ENCODE measurements at regions not wholly inside any gene's neighbourhood (a gene's known extent, or its start where the extent isn't known, plus 50 kb on each side); places are given as distances from the start of the nearest gene placed in this dataset.

DNA sequence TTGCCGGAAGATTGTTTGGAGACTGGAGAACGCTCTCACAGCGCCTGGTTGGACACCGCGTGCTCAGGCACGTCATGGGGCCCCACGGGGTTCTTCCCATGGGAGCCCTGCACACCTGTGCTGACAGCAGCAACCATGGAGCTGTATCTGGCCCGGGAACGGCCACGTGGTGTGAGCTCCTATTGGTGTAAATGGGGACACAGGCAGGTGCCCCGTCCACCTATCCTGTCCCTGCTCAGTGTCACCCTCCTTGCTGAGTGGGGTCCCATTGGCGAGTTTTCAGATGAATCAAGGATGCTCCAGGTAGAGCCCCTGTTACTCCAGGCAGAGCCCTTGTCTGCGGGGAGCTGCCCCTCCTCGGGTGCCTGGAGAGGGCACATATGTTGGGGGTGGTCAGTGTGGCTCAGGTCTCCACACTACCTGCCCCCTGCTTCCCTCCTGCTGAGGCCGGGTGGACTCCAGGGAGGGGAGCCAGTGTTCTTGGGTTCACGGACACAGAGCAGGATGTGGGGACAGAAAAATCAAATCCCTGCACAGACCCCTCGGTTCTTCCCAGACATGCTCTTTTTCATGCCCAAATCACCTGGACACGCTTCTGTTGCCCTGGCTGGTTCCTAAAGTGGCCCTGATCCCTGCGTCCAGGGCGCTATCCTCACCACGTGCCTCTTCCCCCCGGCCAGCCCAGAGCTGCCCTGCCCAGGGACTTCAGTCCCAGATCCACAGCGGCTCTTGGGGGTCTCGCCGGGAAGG is 250.1 kb downstream of the ADGRD1 start:
- no peak overlapping the region for H3K4me3 ChIP-seq (ENCODE audit: insufficient read depth, low read depth, low read length)
- H3K56ac ChIP-seq (ENCODE audit: extremely low read depth, insufficient read depth, low read length) = no peak overlapping the region
- no peak overlapping the region for H2AK9ac ChIP-seq (replicated peaks; ENCODE audit: low read depth, low read length, poor library complexity)
- H4K8ac ChIP-seq (ENCODE audit: low read depth in 2 of 2, low read length in 2 of 2) = no peak overlapping the region
- no TSS peak for BruUV-seq (replicated peaks)
- peaks cover 25% of the 10 kb centered on the region for H3K9me3 ChIP-seq (ENCODE audit: control insufficient read depth, insufficient read depth, low read length)
- H3K9me1 ChIP-seq (ENCODE audit: insufficient read depth, low read length) = no peaks in the 10 kb centered on the region
- H3K36me3 ChIP-seq (ENCODE audit: control insufficient read depth, insufficient read depth, low read length) = no peaks in the 10 kb centered on the region
- H3K79me1 ChIP-seq (ENCODE audit: low read depth in 1 of 2, low read length in 2 of 2) = no peaks in the 10 kb centered on the region
- no peak overlapping the region for H2BK15ac ChIP-seq (ENCODE audit: low read depth, low read length)
- no peak overlapping the region for H3K23ac ChIP-seq (ENCODE audit: low read depth, low read length)
- dilution Hi-C loops (cut with HindIII; ENCODE audit: low sequenced_read_pairs, unreplicated experiment) = no loop called here
- no peak overlapping the region for H3K14ac ChIP-seq (replicated peaks; ENCODE audit: low read depth, low read length)
- no peak overlapping the region for H2BK5ac ChIP-seq (ENCODE audit: low read depth, low read length, poor library complexity, severe bottlenecking)
- no peak overlapping the region for H2AFZ ChIP-seq (replicated peaks; ENCODE audit: low read length, poor library complexity)
- WGBS, 2 experiments (ENCODE audit: extremely low coverage in 2 of 2, insufficient read length in 1 of 2) = 40% methylated on average over 2 of the region's 25 CpGs; no CpG with 5 or more reads in 1 of the 2 experiments
- H2BK120ac ChIP-seq (ENCODE audit: low read depth, low read length) = no peak overlapping the region
- ChIA-PET POLR2A (ENCODE audit: unreplicated experiment) (no interaction called here), CTCF (no interaction called here)
- no peak overlapping the region for H2BK20ac ChIP-seq (ENCODE audit: low read depth, low read length)
- ATAC-seq (ENCODE audit: low read depth) = no peak
- H4K91ac ChIP-seq (ENCODE audit: insufficient read depth, low read depth, low read length) = no peak overlapping the region
- H3K9ac ChIP-seq (ENCODE audit: low read depth, low read length) = no peak overlapping the region
- no peak overlapping the region for H3K4me2 ChIP-seq (ENCODE audit: low read depth, low read length)
- no peak for DNase-seq
- intact Hi-C loops (cut with micrococcal nuclease) = no loop called here
- no peaks in the 10 kb centered on the region for H3K4me1 ChIP-seq (ENCODE audit: control insufficient read depth, insufficient read depth, low read length)
- H4K20me1 ChIP-seq (ENCODE audit: insufficient read depth, low read length) = no peaks in the 10 kb centered on the region
- no peak for TF ChIP-seq SMC3 (IDR thresholded peaks at IDR 0.05; ENCODE audit: low read depth, low read length)
- no peak for TF ChIP-seq POLR2A (IDR thresholded peaks at IDR 0.05; ENCODE audit: low read depth, low read length)
- no peak for TF ChIP-seq CEBPB (IDR thresholded peaks at IDR 0.05; ENCODE audit: low read depth, low read length)
- H3K18ac ChIP-seq (ENCODE audit: low read depth, low read length) = no peak overlapping the region
- no peaks in the 10 kb centered on the region for H3K27me3 ChIP-seq (ENCODE audit: control insufficient read depth, insufficient read depth, low read length)
- in situ Hi-C loops (cut with MboI; ENCODE audit: low sequenced_read_pairs) = no loop called here
- no peak overlapping the region for H3K4ac ChIP-seq (ENCODE audit: low read depth, low read length)
- H4K5ac ChIP-seq (ENCODE audit: low read depth, low read length) = no peak overlapping the region
- no peak overlapping the region for H3K27ac ChIP-seq (ENCODE audit: insufficient read depth, low read length)
- no peak overlapping the region for H2AK5ac ChIP-seq (ENCODE audit: low read depth, low read length)

All from IMR-90 (cell line).